GM19397 (cell line): ENCODE measurements at regions not wholly inside any gene's neighbourhood (a gene's known extent, or its start where the extent isn't known, plus 50 kb on each side); places are given as distances from the start of the nearest gene placed in this dataset.

Experiments used
- ATAC-seq: cut with Tn5 transposase; IDR thresholded peaks from one replicate; pipeline ENCODE4 v1.9.1; 2021; ENCODE audit warnings: mild to moderate bottlenecking, moderate library complexity; ENCODE audit not compliant: unreplicated experiment

DNA sequence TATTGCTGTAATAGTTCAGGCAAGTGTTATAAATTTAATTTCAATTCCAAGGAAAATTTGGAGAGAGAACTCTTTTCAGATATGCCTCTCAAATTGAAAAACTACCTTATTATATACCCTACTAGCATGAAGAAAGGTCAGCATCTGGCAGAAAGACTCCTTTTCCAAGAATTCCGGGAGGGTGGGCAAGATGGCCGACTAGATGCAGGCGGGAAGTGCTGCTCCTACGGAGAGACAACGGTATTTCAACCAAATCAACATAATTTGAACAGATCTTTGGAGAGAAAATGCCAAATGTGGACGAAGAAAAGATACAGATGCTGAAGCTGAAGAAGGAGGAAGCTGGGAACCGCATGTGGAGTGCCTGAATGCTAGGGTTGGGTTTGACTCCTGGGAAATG lies 53.8 kb upstream of the INTU start:
- no peak for ATAC-seq

DNA sequence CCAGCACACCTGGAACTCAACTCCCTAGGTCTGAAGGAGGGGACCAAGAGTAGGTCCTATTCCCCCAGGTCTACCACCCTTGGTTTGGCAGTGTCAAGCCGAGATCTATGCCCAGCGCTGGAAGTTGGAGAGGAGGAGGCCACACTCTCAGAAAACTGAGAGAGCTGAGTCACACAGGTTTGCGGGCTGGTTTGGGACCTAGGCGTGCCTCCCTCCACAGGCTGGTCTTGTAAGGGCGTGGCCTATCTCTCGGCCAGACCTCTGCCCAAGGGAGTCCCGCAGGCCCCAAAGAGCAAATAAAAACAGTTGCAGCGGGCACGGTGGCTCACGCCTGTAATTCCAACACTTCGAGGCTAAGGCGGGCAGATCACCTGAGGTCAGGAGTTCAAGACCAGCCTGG lies 52.9 kb upstream of the INTU start:
- no peak for ATAC-seq

DNA sequence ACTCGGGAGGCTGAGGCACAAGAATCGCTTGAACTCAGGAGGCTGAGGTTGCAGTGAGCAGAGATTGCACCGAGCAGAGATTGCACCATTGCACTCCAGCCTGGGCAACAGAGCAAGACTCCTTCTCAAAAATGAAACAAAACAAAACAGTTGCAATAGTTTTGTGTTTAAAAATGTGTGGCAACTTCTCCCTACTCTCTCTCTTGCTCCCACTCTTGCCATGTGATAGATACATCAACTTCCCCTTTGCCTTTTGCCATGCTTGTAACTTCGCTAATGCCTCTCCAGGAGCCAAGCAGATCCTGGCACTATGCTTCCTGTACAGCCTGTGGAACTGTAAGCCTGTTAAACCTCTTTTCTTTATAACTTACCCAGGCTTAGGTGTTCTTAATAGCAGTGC lies 52.5 kb upstream of the INTU start:
- ATAC-seq, result no peak

DNA sequence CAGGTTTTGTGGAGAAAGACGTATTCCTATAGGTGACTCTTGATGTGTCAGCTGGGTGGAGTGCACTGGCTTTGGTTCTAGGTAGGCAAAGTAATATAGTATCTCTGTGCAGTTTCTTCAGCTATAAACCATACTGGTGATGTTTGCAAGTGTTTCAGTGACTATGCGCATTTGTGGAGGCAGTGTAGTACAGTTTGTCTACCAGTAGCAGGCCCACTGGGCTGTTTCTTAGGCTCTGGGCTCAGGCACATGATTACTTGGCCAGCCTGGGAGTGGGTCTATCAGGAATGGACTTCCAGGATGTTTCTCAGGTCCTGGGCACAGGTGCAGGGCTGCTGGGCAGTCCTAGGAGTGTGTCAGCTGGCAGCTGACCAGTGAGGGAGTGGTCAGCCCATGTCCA lies 51.9 kb upstream of the INTU start:
- no peak for ATAC-seq
